NK-92 treated with Interleukin-12 subunit alpha and Interleukin-12 subunit beta, amount 100 ng/mL, for 24 hours (cell line): ENCODE measurements at regions not wholly inside any gene's neighbourhood (a gene's known extent, or its start where the extent isn't known, plus 50 kb on each side); places are given as distances from the start of the nearest gene placed in this dataset.

Experiments
- DNase-seq: peaks from one replicate; lab custom pipeline; 2025; lab: John Stamatoyannopoulos, UW

- DNase-seq = no peak
Measured at GRCh38 chr5:68379275-68380036, 163.9 kb downstream of the PIK3R1 start.

- no peak for DNase-seq
Measured at GRCh38 chr5:68380078-68380477, 164.5 kb downstream of the PIK3R1 start.

GRCh38 chr5:68381060-68381459 lies 165.5 kb downstream of the PIK3R1 start:
- no peak for DNase-seq

GRCh38 chr5:68381909-68382308 lies 166.4 kb downstream of the PIK3R1 start:
- no peak for DNase-seq

GRCh38 chr5:68382640-68383039 lies 167.1 kb downstream of the PIK3R1 start:
- no peak for DNase-seq

- DNase-seq = no peak
Measured at GRCh38 chr5:68383888-68384310, 168.3 kb downstream of the PIK3R1 start.

GRCh38 chr5:68384936-68385594 lies 169.5 kb downstream of the PIK3R1 start:
- DNase-seq = no peak

- no peak for DNase-seq
Measured at GRCh38 chr5:68385936-68386335, 170.4 kb downstream of the PIK3R1 start.

- no peak for DNase-seq
Measured at GRCh38 chr5:68387074-68387796, 171.7 kb downstream of the PIK3R1 start.

- DNase-seq = no peak
Measured at GRCh38 chr5:68389618-68390017, 174.1 kb downstream of the PIK3R1 start.

- no peak for DNase-seq
Measured at GRCh38 chr5:68392617-68393016, 177.1 kb downstream of the PIK3R1 start.

GRCh38 chr5:68395302-68395701 lies 179.7 kb downstream of the PIK3R1 start:
- no peak for DNase-seq

GRCh38 chr5:68395926-68396511 lies 180.5 kb downstream of the PIK3R1 start:
- peak; percentile 63 for DNase-seq

- no peak for DNase-seq
Measured at GRCh38 chr5:68396722-68397121, 181.2 kb downstream of the PIK3R1 start.

GRCh38 chr5:68398146-68398812 lies 182.7 kb downstream of the PIK3R1 start:
- peak; percentile 18 for DNase-seq

GRCh38 chr5:68403301-68403700 lies 187.7 kb downstream of the PIK3R1 start:
- no peak for DNase-seq

- no peak for DNase-seq
Measured at GRCh38 chr5:68404246-68404645, 188.7 kb downstream of the PIK3R1 start.

- no peak for DNase-seq
Measured at GRCh38 chr5:68405026-68405684, 189.6 kb downstream of the PIK3R1 start.

- no peak for DNase-seq
Measured at GRCh38 chr5:68405784-68406743, 190.5 kb downstream of the PIK3R1 start.

- peak; percentile 25 for DNase-seq
Measured at GRCh38 chr5:68406767-68407241, 191.2 kb downstream of the PIK3R1 start.
